H9 (cell line): ENCODE measurements at regions not wholly inside any gene's neighbourhood (a gene's known extent, or its start where the extent isn't known, plus 50 kb on each side); places are given as distances from the start of the nearest gene placed in this dataset.

Source experiments
- DNase-seq: peaks from one replicate; pipeline ENCODE4 v3.0.0-alpha.2; 2017
- H2AFZ ChIP-seq: one replicate; pipeline ENCODE4 v1.6.1; 2013; ENCODE audit warnings: mild to moderate bottlenecking, low read length, control low read depth, moderate library complexity
- H2AK5ac ChIP-seq: 2 replicates; pipeline ENCODE4 v1.6.1; 2013; ENCODE audit warnings: low read length, control low read depth, mixed read lengths; ENCODE audit not compliant: insufficient read length
- H2BK120ac ChIP-seq: one replicate; pipeline ENCODE4 v1.6.1; 2013; ENCODE audit warnings: low read depth, mild to moderate bottlenecking, low read length, control low read depth, inconsistent platforms; ENCODE audit not compliant: poor library complexity, severe bottlenecking
- H2BK12ac ChIP-seq: 2 replicates; pipeline ENCODE4 v1.6.1; 2013; ENCODE audit warnings: low read length, control low read depth, mixed read lengths, low read depth; ENCODE audit not compliant: insufficient read length
- H2BK15ac ChIP-seq: 2 replicates; pipeline ENCODE4 v1.6.1; 2013; ENCODE audit warnings: low read depth, low read length, control low read depth
- H2BK20ac ChIP-seq: one replicate; pipeline ENCODE4 v1.6.1; 2013; ENCODE audit warnings: low read depth, mild to moderate bottlenecking, low read length, control low read depth, inconsistent platforms; ENCODE audit not compliant: poor library complexity, severe bottlenecking
- H2BK5ac ChIP-seq: 2 replicates; pipeline ENCODE4 v1.6.1; 2013; ENCODE audit warnings: low read length, control low read depth, mixed read lengths; ENCODE audit not compliant: insufficient read length
- H3K14ac ChIP-seq: 2 replicates; pipeline ENCODE4 v1.6.1; 2013; ENCODE audit warnings: low read length, control low read depth; ENCODE audit not compliant: insufficient read depth
- H3K18ac ChIP-seq: 2 replicates; pipeline ENCODE4 v1.6.1; 2013; ENCODE audit warnings: low read depth, mild to moderate bottlenecking, mixed read lengths, low read length, control low read depth; ENCODE audit not compliant: insufficient read length
- H3K23ac ChIP-seq: 2 replicates; pipeline ENCODE4 v1.6.1; 2013; ENCODE audit warnings: low read length, control low read depth, mixed read lengths, low read depth; ENCODE audit not compliant: insufficient read length
- H3K23me2 ChIP-seq: 2 replicates; pipeline ENCODE4 v1.6.1; 2013; ENCODE audit warnings: low read depth, mild to moderate bottlenecking, mixed read lengths, low read length, control low read depth; ENCODE audit not compliant: insufficient read length, poor library complexity, severe bottlenecking
- H3K27ac ChIP-seq: 2 replicates; pipeline ENCODE4 v1.5.1; 2013; ENCODE audit warnings: low read length, control low read depth, mixed read lengths, low read depth; ENCODE audit not compliant: insufficient read length
- H3K27me3 ChIP-seq: 2 replicates; pipeline ENCODE4 v1.6.1; 2013; ENCODE audit warnings: low read length, control low read depth, inconsistent platforms; ENCODE audit not compliant: insufficient read depth
- H3K4ac ChIP-seq: 2 replicates; pipeline ENCODE4 v1.6.1; 2013; ENCODE audit warnings: low read depth, mild to moderate bottlenecking, control low read depth, inconsistent platforms, low read length, moderate library complexity
- H3K4me1 ChIP-seq: 2 replicates; pipeline ENCODE4 v1.6.1; 2013; ENCODE audit warnings: low read length, control low read depth, inconsistent platforms; ENCODE audit not compliant: insufficient read depth
- H3K4me2 ChIP-seq: 2 replicates; pipeline ENCODE4 v1.6.1; 2013; ENCODE audit warnings: low read length, control low read depth, mixed read lengths; ENCODE audit not compliant: insufficient read length, insufficient read depth
- H3K56ac ChIP-seq: 2 replicates; pipeline ENCODE4 v1.6.1; 2013; ENCODE audit warnings: low read depth, mild to moderate bottlenecking, mixed read lengths, low read length, control low read depth; ENCODE audit not compliant: insufficient read length
- H3K79me1 ChIP-seq: 2 replicates; pipeline ENCODE4 v1.6.1; 2013; ENCODE audit warnings: low read depth, mild to moderate bottlenecking, moderate library complexity, low read length, control low read depth, inconsistent platforms; ENCODE audit not compliant: insufficient read depth, poor library complexity, severe bottlenecking
- H3K79me2 ChIP-seq: 2 replicates; pipeline ENCODE4 v1.6.1; 2013; ENCODE audit warnings: low read length, control low read depth, inconsistent platforms; ENCODE audit not compliant: insufficient read depth
- H3K9ac ChIP-seq: 2 replicates; pipeline ENCODE4 v1.6.1; 2013; ENCODE audit warnings: low read length, control low read depth, mixed read lengths; ENCODE audit not compliant: insufficient read length; ENCODE audit errors: extremely low read depth
- H3K9me3 ChIP-seq: one replicate; pipeline ENCODE4 v1.6.1; 2013; ENCODE audit warnings: low read depth, low read length, inconsistent platforms; ENCODE audit not compliant: control insufficient read depth
- H3T11ph ChIP-seq: one replicate; pipeline ENCODE4 v1.6.1; 2013; ENCODE audit warnings: mild to moderate bottlenecking, low read length, control low read depth, inconsistent platforms
- H4K20me1 ChIP-seq: one replicate; pipeline ENCODE4 v1.6.1; 2013; ENCODE audit not compliant: control insufficient read depth, insufficient read length, insufficient read depth
- H4K5ac ChIP-seq: 2 replicates; pipeline ENCODE4 v1.6.1; 2013; ENCODE audit warnings: low read depth, mild to moderate bottlenecking, mixed read lengths, low read length, control low read depth; ENCODE audit not compliant: insufficient read length
- H4K8ac ChIP-seq: replicated peaks from 2 replicates; pipeline ENCODE4 v1.6.1; 2013; ENCODE audit warnings: low read length, control low read depth, mixed read lengths, low read depth; ENCODE audit not compliant: insufficient read length
- H4K91ac ChIP-seq: 2 replicates; pipeline ENCODE4 v1.6.1; 2013; ENCODE audit warnings: low read depth, mild to moderate bottlenecking, moderate library complexity, mixed read lengths, low read length, control low read depth; ENCODE audit not compliant: insufficient read length
- H3K27ac Mint-ChIP-seq, 3 experiments: 2 replicates in 2 of 3; 3 replicates in 1 of 3; pipeline ENCODE4 v1.8.0; 2020 to 2021; ENCODE audit warnings: mixed read lengths in 3 of 3, mild to moderate bottlenecking in 1 of 3, moderate library complexity in 1 of 3
- H3K27me3 Mint-ChIP-seq: 2 replicates; pipeline ENCODE4 v1.8.0; 2021; ENCODE audit warnings: low read depth, mild to moderate bottlenecking, moderate library complexity, mixed read lengths
- H3K36me3 Mint-ChIP-seq, 3 experiments: 2 replicates in 2 of 3; 3 replicates in 1 of 3; pipeline ENCODE4 v1.8.0; 2020 to 2021; ENCODE audit warnings: low read depth in 3 of 3, mixed read lengths in 3 of 3; ENCODE audit not compliant: insufficient read depth in 1 of 3
- H3K4me1 Mint-ChIP-seq, 2 experiments: 2 replicates each; pipeline ENCODE4 v1.8.0; 2020; ENCODE audit warnings: mixed read lengths in 2 of 2
- H3K4me3 Mint-ChIP-seq, 2 experiments: 2 replicates in 1 of 2; 3 replicates in 1 of 2; pipeline ENCODE4 v1.8.0; 2020 to 2021; ENCODE audit warnings: mild to moderate bottlenecking in 2 of 2, mixed read lengths in 2 of 2, moderate library complexity in 1 of 2
- H3K9me3 Mint-ChIP-seq, 2 experiments: 2 replicates in 1 of 2; 3 replicates in 1 of 2; pipeline ENCODE4 v1.8.0; 2020; ENCODE audit warnings: mild to moderate bottlenecking in 2 of 2, mixed read lengths in 2 of 2, moderate library complexity in 1 of 2
- CTCF ChIP-seq: fragments of 200-600 bp; sonication (generic); conservative IDR thresholded peaks from 3 replicates; pipeline ENCODE4 v1.8.0; 2021; ENCODE audit warnings: antibody characterized with exemption, mild to moderate bottlenecking
- WGBS: extraction: QIAGEN DNeasy Blood & Tissue Kit; methylation state at CpG from one replicate; pipeline ENCODE4 v1.1.7; 2013; ENCODE audit warnings: missing lambda C conversion rate, low lambda C conversion rate, mixed read lengths; ENCODE audit not compliant: insufficient read length; ENCODE audit errors: extremely low coverage; 5-methylcytosine and 5-hydroxymethylcytosine counted together

DNA sequence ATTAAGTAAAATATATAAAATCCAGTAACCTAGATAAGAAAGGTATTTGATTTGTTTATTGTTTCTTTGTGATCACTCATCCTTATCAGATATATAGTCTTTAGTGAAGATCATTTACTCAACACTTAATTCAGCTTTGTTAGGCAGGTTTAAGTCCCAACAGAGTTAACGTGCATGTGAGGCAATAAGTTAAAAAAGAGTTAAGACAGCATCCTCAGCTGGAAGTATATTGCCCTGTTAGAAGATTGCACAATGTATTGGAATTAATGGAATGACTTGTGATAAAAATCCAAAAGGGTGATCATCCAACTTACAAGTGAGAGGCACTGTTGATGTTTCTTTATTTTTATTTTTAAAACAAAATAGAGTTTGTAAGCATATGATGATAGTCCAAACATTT, 1162.1 kb downstream of the RAPGEF2 start:
- no peaks in the 10 kb centered on the region for H3K4me1 ChIP-seq
- H3K79me1 ChIP-seq: no peaks in the 10 kb centered on the region
- no peak overlapping the region for H2BK12ac ChIP-seq
- DNase-seq: no peak
- H3K79me2 ChIP-seq: no peaks in the 10 kb centered on the region
- Mint-ChIP-seq H3K4me1 (no peaks in the 10 kb centered on the region), H3K36me3 (peaks cover 0 to 2% (median 0%) of the 10 kb centered on the region in 3 experiments; a peak in 3 of 7 replicates), H3K9me3 (peaks cover 0 to 10% of the 10 kb centered on the region in 2 experiments; a peak in 4 of 5 replicates), H3K27ac (no peak overlapping the region), H3K4me3 (no peak overlapping the region), H3K27me3 (no peaks in the 10 kb centered on the region)
- H3K27me3 ChIP-seq: no peaks in the 10 kb centered on the region
- H3K23me2 ChIP-seq: no peaks in the 10 kb centered on the region
- no peak overlapping the region for H3K4me2 ChIP-seq
- H4K8ac ChIP-seq: no peak overlapping the region
- H2AFZ ChIP-seq: no peak overlapping the region
- no peak overlapping the region for H3T11ph ChIP-seq
- H4K5ac ChIP-seq: no peak overlapping the region
- H2AK5ac ChIP-seq: no peak overlapping the region
- H3K9ac ChIP-seq: no peak overlapping the region
- no peak overlapping the region for H3K56ac ChIP-seq
- H2BK20ac ChIP-seq: no peak overlapping the region
- no peaks in the 10 kb centered on the region for H3K9me3 ChIP-seq
- no peak for TF ChIP-seq CTCF
- H3K18ac ChIP-seq: no peak overlapping the region
- H3K4ac ChIP-seq: no peak overlapping the region
- WGBS: no CpG with 5 or more reads among the region's 1 CpG
- H4K20me1 ChIP-seq: no peaks in the 10 kb centered on the region
- H3K27ac ChIP-seq: no peak overlapping the region
- no peak overlapping the region for H2BK120ac ChIP-seq
- no peak overlapping the region for H2BK5ac ChIP-seq
- no peak overlapping the region for H2BK15ac ChIP-seq
- H3K23ac ChIP-seq: no peak overlapping the region
- no peak overlapping the region for H4K91ac ChIP-seq
- no peak overlapping the region for H3K14ac ChIP-seq
